RWPE1 (cell line): ENCODE measurements at regions not wholly inside any gene's neighbourhood (a gene's known extent, or its start where the extent isn't known, plus 50 kb on each side); places are given as distances from the start of the nearest gene placed in this dataset.

Experiments used
- CTCF ChIA-PET: fragments of 350-600 bp; sonication (Branson Sonifier 250); formaldehyde crosslinking; extraction: SDS; loops from one replicate; lab custom pipeline; 2021; lab: Yijun Ruan, JAX
- POLR2A ChIA-PET: fragments of 400-600 bp; formaldehyde crosslinking; extraction: SDS; loops from one replicate; lab custom pipeline; 2020; ENCODE audit warnings: antibody characterized with exemption; ENCODE audit not compliant: low non-redundant PET; lab: Yijun Ruan, JAX
- DNase-seq: peaks from one replicate; pipeline ENCODE4 v3.0.0; 2012; ENCODE audit warnings: low spot score
- H3K27ac ChIP-seq: fragments of 450-650 bp; 2 replicates; pipeline ENCODE4 v1.5.1; 2017
- TF ChIP-seq, protein P1 (sequence below): fragments of 450-650 bp; conservative IDR thresholded peaks from 2 replicates; pipeline ENCODE4 v1.5.1; 2017; ENCODE audit warnings: low read depth, mild to moderate bottlenecking

DNA sequence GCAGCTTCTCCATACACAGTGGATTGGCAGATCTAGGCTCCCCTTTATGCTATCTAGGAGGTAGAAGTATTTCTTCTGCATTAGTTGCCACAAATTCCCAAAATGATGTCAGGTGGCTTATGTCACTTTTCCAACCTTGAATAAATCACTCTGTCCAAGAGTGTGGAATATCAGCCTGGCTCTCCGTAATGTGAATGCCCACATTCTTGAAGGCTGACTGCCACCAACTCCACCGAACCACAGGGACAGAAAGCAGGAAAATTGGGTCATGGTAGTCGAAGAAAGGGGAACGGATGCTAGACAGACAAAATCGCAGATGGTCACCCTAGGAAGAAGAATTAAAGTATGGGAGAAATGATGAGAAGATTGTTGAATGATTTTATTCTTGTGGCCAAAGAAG is 624.9 kb upstream of the CDH2 start:
- TF ChIP-seq, protein P1, sequence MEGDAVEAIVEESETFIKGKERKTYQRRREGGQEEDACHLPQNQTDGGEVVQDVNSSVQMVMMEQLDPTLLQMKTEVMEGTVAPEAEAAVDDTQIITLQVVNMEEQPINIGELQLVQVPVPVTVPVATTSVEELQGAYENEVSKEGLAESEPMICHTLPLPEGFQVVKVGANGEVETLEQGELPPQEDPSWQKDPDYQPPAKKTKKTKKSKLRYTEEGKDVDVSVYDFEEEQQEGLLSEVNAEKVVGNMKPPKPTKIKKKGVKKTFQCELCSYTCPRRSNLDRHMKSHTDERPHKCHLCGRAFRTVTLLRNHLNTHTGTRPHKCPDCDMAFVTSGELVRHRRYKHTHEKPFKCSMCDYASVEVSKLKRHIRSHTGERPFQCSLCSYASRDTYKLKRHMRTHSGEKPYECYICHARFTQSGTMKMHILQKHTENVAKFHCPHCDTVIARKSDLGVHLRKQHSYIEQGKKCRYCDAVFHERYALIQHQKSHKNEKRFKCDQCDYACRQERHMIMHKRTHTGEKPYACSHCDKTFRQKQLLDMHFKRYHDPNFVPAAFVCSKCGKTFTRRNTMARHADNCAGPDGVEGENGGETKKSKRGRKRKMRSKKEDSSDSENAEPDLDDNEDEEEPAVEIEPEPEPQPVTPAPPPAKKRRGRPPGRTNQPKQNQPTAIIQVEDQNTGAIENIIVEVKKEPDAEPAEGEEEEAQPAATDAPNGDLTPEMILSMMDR = no peak
- no peak overlapping the region for H3K27ac ChIP-seq
- no peak for DNase-seq
- ChIA-PET CTCF (no interaction called here), POLR2A (no interaction called here)

DNA sequence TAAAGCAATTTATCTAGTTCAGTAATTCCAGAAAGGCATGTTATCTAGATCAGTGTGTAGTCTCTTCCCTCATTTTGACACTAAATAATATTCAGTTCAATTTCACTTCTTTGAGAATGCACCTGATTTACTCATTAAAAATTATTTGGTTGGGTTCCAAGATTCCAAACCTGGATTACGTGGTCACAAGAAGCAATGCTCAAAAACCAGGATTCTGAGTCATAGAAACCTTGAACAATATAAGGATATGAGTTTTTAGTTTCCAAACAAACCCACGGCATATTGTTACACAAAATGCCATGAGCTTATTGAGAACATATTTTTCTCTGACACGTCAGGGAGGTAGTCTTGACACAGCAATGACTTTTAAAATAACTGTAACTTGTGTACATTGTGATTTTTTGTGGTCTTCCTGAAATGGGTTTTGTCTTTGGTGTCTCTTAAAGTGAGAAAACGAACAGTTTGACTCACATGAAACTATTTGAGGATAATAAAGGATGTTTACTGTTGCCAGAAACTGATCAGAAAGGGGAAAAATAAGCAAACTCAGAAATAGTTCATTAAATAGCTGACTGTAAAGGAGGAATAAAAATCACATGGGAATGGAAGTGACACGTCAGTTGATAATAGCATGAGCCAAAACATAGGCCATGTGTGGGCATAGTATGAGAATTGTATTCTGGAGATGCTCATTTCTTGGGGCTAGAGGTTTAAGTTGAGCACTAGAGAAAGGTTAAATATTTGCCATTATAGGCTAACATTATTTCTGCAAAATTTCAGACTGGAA is 617.7 kb upstream of the CDH2 start:
- peak; percentile 49 for DNase-seq
- ChIA-PET CTCF (interaction anchor here (0.6 kb wide), 1 partner anchor 899 kb away, joined by 4 read pairs; no protein-coding TSS in a partner anchor), POLR2A (no interaction called here)
- H3K27ac ChIP-seq = no peak overlapping the region
- TF ChIP-seq, protein P1 = no peak

DNA sequence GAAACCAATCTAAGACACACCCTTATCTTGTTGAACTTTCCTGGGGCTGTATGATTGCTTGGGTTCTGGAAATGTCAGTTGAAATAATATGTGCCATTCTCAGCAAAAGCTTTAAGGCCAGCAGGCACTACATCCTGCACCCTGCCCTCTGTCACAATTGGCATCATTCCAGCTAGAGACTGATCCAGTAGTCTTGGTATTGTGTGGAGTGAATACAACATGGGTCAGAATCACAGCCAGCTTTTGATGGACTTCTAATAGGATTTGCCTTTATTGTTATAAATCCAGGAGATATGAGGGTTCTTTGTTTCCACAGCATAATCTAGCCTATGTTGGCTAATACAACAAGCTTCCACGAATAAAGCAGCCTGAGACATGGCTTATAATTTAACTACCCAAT is 617.0 kb upstream of the CDH2 start:
- CTCF ChIA-PET = interaction anchor here (0.6 kb wide), 1 partner anchor 898 kb away, joined by 4 read pairs; no protein-coding TSS in a partner anchor
- H3K27ac ChIP-seq = no peak overlapping the region
- POLR2A ChIA-PET = no interaction called here
- TF ChIP-seq, protein P1 = no peak
- no peak for DNase-seq

DNA sequence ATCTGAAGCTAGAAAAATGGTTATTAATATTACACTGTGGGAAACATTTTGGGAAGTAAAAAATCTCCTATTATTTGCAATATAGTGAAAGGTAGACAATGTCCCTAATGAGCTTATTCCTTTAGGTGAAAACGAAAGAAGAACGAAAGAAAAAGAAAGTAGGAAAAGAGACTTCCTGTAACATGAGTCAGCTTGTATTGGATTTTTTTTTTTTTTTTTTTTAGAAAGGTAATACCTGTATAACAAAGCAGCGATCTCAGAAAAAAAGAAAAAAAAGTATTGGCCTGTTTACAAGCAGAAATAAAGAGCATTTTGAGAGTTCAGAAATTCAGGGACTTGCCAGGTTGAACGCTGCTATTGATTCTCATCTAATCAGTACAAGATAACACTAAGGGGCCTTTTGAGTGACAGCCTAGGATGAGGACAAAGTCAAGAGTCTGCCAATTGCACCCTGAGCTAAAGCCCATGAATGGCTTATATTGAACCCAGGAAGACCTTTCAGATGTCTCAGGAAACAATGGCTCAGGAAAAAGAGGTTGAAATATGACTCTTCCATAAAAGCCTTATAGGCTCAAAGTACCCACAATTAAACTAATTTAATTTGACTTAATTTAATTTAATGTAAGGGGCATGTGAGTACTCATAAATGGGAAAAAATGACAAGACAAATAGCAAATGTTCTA is 615.6 kb upstream of the CDH2 start:
- DNase-seq = no peak
- TF ChIP-seq, protein P1 = no peak
- no peak overlapping the region for H3K27ac ChIP-seq
- POLR2A ChIA-PET = no interaction called here
- CTCF ChIA-PET = interaction anchor here (0.7 kb wide), 1 partner anchor 291 kb away, joined by 4 read pairs; no protein-coding TSS in a partner anchor

DNA sequence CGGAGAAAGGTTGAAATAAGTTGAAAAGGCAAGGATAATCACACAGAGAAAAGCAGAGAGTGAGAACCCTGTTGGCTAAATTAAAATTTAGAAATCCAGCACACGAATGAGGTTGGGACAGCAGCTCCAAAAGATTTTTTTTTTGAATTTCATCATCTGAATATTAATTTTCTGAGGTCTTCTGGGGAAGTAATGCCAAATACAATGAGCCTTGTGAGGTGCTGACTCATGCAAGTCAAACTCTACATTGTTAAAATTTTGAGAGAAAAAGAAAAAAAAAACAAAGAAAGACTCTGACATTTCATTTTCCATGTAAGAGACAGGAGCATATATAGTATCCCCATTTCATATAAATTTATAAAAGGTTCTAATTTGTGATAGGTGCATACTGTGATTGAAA is 614.2 kb upstream of the CDH2 start:
- H3K27ac ChIP-seq = no peak overlapping the region

DNA sequence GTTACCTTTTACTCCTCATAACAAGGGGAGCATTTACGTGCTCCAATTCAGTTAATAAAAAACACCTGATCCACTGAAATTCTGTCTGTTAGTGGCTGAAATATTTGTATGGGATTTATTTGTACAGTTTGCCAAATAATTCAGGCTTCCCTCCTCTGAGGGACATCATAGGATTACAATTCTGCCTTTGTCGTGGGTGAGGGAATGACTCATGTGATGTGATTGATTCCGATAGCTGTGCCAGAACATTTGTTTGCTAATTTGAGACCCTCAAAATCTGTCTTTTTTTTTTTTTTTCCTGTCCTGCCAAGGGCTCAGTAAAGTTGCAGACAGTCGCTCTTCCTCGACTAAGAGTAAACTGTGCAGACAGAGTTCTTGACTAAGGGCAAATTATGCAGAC is 612.6 kb upstream of the CDH2 start:
- CTCF ChIA-PET = no interaction called here
- no peak overlapping the region for H3K27ac ChIP-seq
- TF ChIP-seq, protein P1 = no peak
- POLR2A ChIA-PET = no interaction called here
- no peak for DNase-seq

More for the DNA sequence above, 614.2 kb upstream of the CDH2 start:
- CTCF ChIA-PET = interaction anchor here (0.6 kb wide), 1 partner anchor 111 kb away, joined by 3 read pairs; no protein-coding TSS in a partner anchor
- TF ChIP-seq, protein P1 = no peak
- DNase-seq = no peak
- POLR2A ChIA-PET = no interaction called here
